Activated naive CD4-positive, alpha-beta T cell treated with anti-CD3 and anti-CD28 coated beads for 36 hours (primary cell): ENCODE measurements at regions not wholly inside any gene's neighbourhood (a gene's known extent, or its start where the extent isn't known, plus 50 kb on each side); places are given as distances from the start of the nearest gene placed in this dataset.
A peak's percentile ranks its signal among the peaks of the same experiment; 100 is the strongest.

Experiments
- CTCF ChIA-PET: fragments of 350-600 bp; sonication (Branson Sonifier 250); formaldehyde crosslinking; loops from one replicate; lab custom pipeline; 2021; ENCODE audit warnings: antibody characterized with exemption; lab: Charles Lee
- DNase-seq: peaks from one replicate; pipeline ENCODE4 v3.0.0-alpha.2; 2020
- H3K27ac Mint-ChIP-seq: one replicate; pipeline ENCODE4 v1.8.0; 2021; ENCODE audit warnings: mild to moderate bottlenecking, mixed read lengths
- H3K27me3 Mint-ChIP-seq: one replicate; pipeline ENCODE4 v1.8.0; 2021; ENCODE audit warnings: low read depth, mixed read lengths
- H3K36me3 Mint-ChIP-seq: one replicate; pipeline ENCODE4 v1.8.0; 2021; ENCODE audit warnings: low read depth, mixed read lengths
- H3K4me1 Mint-ChIP-seq: one replicate; pipeline ENCODE4 v1.8.0; 2021; ENCODE audit warnings: low read depth, mixed read lengths
- H3K4me3 Mint-ChIP-seq: one replicate; pipeline ENCODE4 v1.8.0; 2021; ENCODE audit warnings: mild to moderate bottlenecking, moderate library complexity, mixed read lengths
- H3K9me3 Mint-ChIP-seq: one replicate; pipeline ENCODE4 v1.8.0; 2021; ENCODE audit warnings: mixed read lengths
- intact Hi-C: fragments of 100-400 bp; cut with micrococcal nuclease; formaldehyde crosslinking; loops from one replicate; pipeline ENCODE4 v1.15.1; 2023

GRCh38 chr5:58094031-58094430 is 365.9 kb downstream of the PLK2 start:
- no peaks in the 10 kb centered on the region for H3K36me3 Mint-ChIP-seq
- H3K4me1 Mint-ChIP-seq, result no peaks in the 10 kb centered on the region
- CTCF ChIA-PET, result interaction anchor here (0.9 kb wide), 1 partner anchor 14 kb away, joined by 3 read pairs; no protein-coding TSS in a partner anchor
- H3K27me3 Mint-ChIP-seq, result peaks cover 3% of the 10 kb centered on the region
- intact Hi-C loops, result no loop called here
- H3K27ac Mint-ChIP-seq, result no peak overlapping the region
- peak; percentile 13 for DNase-seq
- H3K9me3 Mint-ChIP-seq, result peaks cover 3% of the 10 kb centered on the region
- H3K4me3 Mint-ChIP-seq, result no peak overlapping the region

GRCh38 chr5:58090704-58091103 is 369.2 kb downstream of the PLK2 start:
- CTCF ChIA-PET, result no interaction called here
- intact Hi-C loops, result no loop called here
- no peak for DNase-seq
- H3K27me3 Mint-ChIP-seq, result peaks cover 9% of the 10 kb centered on the region
- H3K36me3 Mint-ChIP-seq, result no peaks in the 10 kb centered on the region
- no peak overlapping the region for H3K4me3 Mint-ChIP-seq
- H3K9me3 Mint-ChIP-seq, result no peaks in the 10 kb centered on the region
- H3K4me1 Mint-ChIP-seq, result no peaks in the 10 kb centered on the region
- H3K27ac Mint-ChIP-seq, result no peak overlapping the region

- Mint-ChIP-seq H3K9me3 (no peaks in the 10 kb centered on the region), H3K27ac (no peak overlapping the region), H3K36me3 (no peaks in the 10 kb centered on the region), H3K4me1 (no peaks in the 10 kb centered on the region), H3K4me3 (no peak overlapping the region), H3K27me3 (peaks cover 9% of the 10 kb centered on the region)
- no peak for DNase-seq
- CTCF ChIA-PET, result interaction anchor here (0.6 kb wide), 1 partner anchor 203 kb away, joined by 3 read pairs; no protein-coding TSS in a partner anchor
- intact Hi-C loops, result no loop called here
Measured at GRCh38 chr5:58088941-58089340, 370.9 kb downstream of the PLK2 start.

- Mint-ChIP-seq H3K9me3 (no peaks in the 10 kb centered on the region), H3K4me3 (no peak overlapping the region), H3K36me3 (no peaks in the 10 kb centered on the region), H3K27ac (no peak overlapping the region), H3K27me3 (peaks cover 9% of the 10 kb centered on the region), H3K4me1 (no peaks in the 10 kb centered on the region)
- intact Hi-C loops, result no loop called here
- CTCF ChIA-PET, result interaction anchor here (0.5 kb wide), 1 partner anchor 1782 kb away, joined by 3 read pairs; no protein-coding TSS in a partner anchor
- DNase-seq, result no peak
Measured at GRCh38 chr5:58087905-58088304, 372.0 kb downstream of the PLK2 start.

GRCh38 chr5:58087123-58087522 is 372.8 kb downstream of the PLK2 start:
- H3K4me3 Mint-ChIP-seq, result no peak overlapping the region
- H3K27me3 Mint-ChIP-seq, result peaks cover 13% of the 10 kb centered on the region
- intact Hi-C loops, result no loop called here
- H3K27ac Mint-ChIP-seq, result no peak overlapping the region
- no peak for DNase-seq
- CTCF ChIA-PET, result no interaction called here
- no peaks in the 10 kb centered on the region for H3K9me3 Mint-ChIP-seq
- no peaks in the 10 kb centered on the region for H3K4me1 Mint-ChIP-seq
- no peaks in the 10 kb centered on the region for H3K36me3 Mint-ChIP-seq

- H3K4me3 Mint-ChIP-seq, result no peak overlapping the region
- no peaks in the 10 kb centered on the region for H3K36me3 Mint-ChIP-seq
- no peaks in the 10 kb centered on the region for H3K4me1 Mint-ChIP-seq
- no peak for DNase-seq
- H3K27me3 Mint-ChIP-seq, result peaks cover 16% of the 10 kb centered on the region
- no peak overlapping the region for H3K27ac Mint-ChIP-seq
- CTCF ChIA-PET, result no interaction called here
- intact Hi-C loops, result no loop called here
- no peaks in the 10 kb centered on the region for H3K9me3 Mint-ChIP-seq
Measured at GRCh38 chr5:58085800-58086199, 374.1 kb downstream of the PLK2 start.

GRCh38 chr5:58081435-58081834 is 378.5 kb downstream of the PLK2 start:
- CTCF ChIA-PET, result no interaction called here
- DNase-seq, result no peak
- Mint-ChIP-seq H3K9me3 (no peaks in the 10 kb centered on the region), H3K4me1 (no peaks in the 10 kb centered on the region), H3K4me3 (no peak overlapping the region), H3K36me3 (no peaks in the 10 kb centered on the region), H3K27ac (no peak overlapping the region), H3K27me3 (peaks cover 7% of the 10 kb centered on the region)
- intact Hi-C loops, result no loop called here

GRCh38 chr5:58080573-58080972 is 379.3 kb downstream of the PLK2 start:
- Mint-ChIP-seq H3K36me3 (no peaks in the 10 kb centered on the region), H3K4me1 (no peaks in the 10 kb centered on the region), H3K27me3 (peaks cover 7% of the 10 kb centered on the region), H3K4me3 (no peak overlapping the region), H3K9me3 (no peaks in the 10 kb centered on the region), H3K27ac (no peak overlapping the region)
- intact Hi-C loops, result no loop called here
- DNase-seq, result no peak
- CTCF ChIA-PET, result no interaction called here

GRCh38 chr5:58077966-58078365 is 381.9 kb downstream of the PLK2 start:
- Mint-ChIP-seq H3K27me3 (peaks cover 7% of the 10 kb centered on the region), H3K4me3 (no peak overlapping the region), H3K9me3 (no peaks in the 10 kb centered on the region), H3K36me3 (no peaks in the 10 kb centered on the region), H3K27ac (no peak overlapping the region), H3K4me1 (no peaks in the 10 kb centered on the region)
- no peak for DNase-seq
- CTCF ChIA-PET, result no interaction called here
- intact Hi-C loops, result no loop called here

- intact Hi-C loops, result no loop called here
- Mint-ChIP-seq H3K27ac (no peak overlapping the region), H3K36me3 (no peaks in the 10 kb centered on the region), H3K9me3 (no peaks in the 10 kb centered on the region), H3K4me1 (peaks cover 2% of the 10 kb centered on the region), H3K27me3 (peaks cover 6% of the 10 kb centered on the region), H3K4me3 (no peak overlapping the region)
- no peak for DNase-seq
- CTCF ChIA-PET, result no interaction called here
Measured at GRCh38 chr5:58077416-58077815, 382.5 kb downstream of the PLK2 start.

GRCh38 chr5:58076483-58077257 is 383.2 kb downstream of the PLK2 start:
- Mint-ChIP-seq H3K27me3 (peaks cover 3% of the 10 kb centered on the region), H3K36me3 (no peaks in the 10 kb centered on the region), H3K4me3 (no peak overlapping the region), H3K9me3 (no peaks in the 10 kb centered on the region), H3K27ac (no peak overlapping the region), H3K4me1 (peaks cover 3% of the 10 kb centered on the region)
- CTCF ChIA-PET, result no interaction called here
- intact Hi-C loops, result no loop called here
- DNase-seq, result no peak

- Mint-ChIP-seq H3K36me3 (no peaks in the 10 kb centered on the region), H3K27ac (no peak overlapping the region), H3K4me3 (no peak overlapping the region), H3K27me3 (peaks cover 1% of the 10 kb centered on the region), H3K9me3 (no peaks in the 10 kb centered on the region), H3K4me1 (peaks cover 3% of the 10 kb centered on the region)
- CTCF ChIA-PET, result no interaction called here
- intact Hi-C loops, result no loop called here
- DNase-seq, result no peak
Measured at GRCh38 chr5:58075907-58076306, 384.0 kb downstream of the PLK2 start.

- intact Hi-C loops, result no loop called here
- Mint-ChIP-seq H3K27me3 (no peaks in the 10 kb centered on the region), H3K4me3 (no peak overlapping the region), H3K4me1 (peaks cover 3% of the 10 kb centered on the region), H3K27ac (no peak overlapping the region), H3K36me3 (no peaks in the 10 kb centered on the region), H3K9me3 (no peaks in the 10 kb centered on the region)
- CTCF ChIA-PET, result no interaction called here
- no peak for DNase-seq
Measured at GRCh38 chr5:58074717-58075116, 385.2 kb downstream of the PLK2 start.
